MCF 10A (cell line): ENCODE measurements at regions not wholly inside any gene's neighbourhood (a gene's known extent, or its start where the extent isn't known, plus 50 kb on each side); places are given as distances from the start of the nearest gene placed in this dataset.

Experiments used
- BruUV-seq: library from RNA; stranded (reverse); fragments of 400-500 nt; replicated peaks from 2 replicates; lab custom pipeline; 2021; lab: Mats Ljungman, UMichigan
- CTCF ChIA-PET: fragments of 300-600 bp; sonication (Branson Sonifier 250); formaldehyde crosslinking; extraction: SDS; loops from one replicate; lab custom pipeline; 2021; ENCODE audit warnings: antibody characterized with exemption, inconsistent platforms; lab: Yijun Ruan, JAX
- POLR2A ChIA-PET: fragments of 300-600, 350-650 bp; sonication (Branson Sonifier 250); formaldehyde crosslinking; extraction: SDS; loops from one replicate; lab custom pipeline; 2020; ENCODE audit warnings: antibody characterized with exemption, inconsistent platforms; lab: Yijun Ruan, JAX
- DNase-seq: peaks from one replicate; pipeline ENCODE4 v3.0.0-alpha.2; 2018; ENCODE audit not compliant: unreplicated experiment
- H3K27ac Mint-ChIP-seq: one replicate; pipeline ENCODE4 v1.8.0; 2022; ENCODE audit warnings: mild to moderate bottlenecking, low read depth, mixed read lengths; ENCODE audit not compliant: unreplicated experiment
- H3K27me3 Mint-ChIP-seq: one replicate; pipeline ENCODE4 v1.8.0; 2022; ENCODE audit warnings: mixed read lengths; ENCODE audit not compliant: insufficient read depth, unreplicated experiment
- H3K36me3 Mint-ChIP-seq: one replicate; pipeline ENCODE4 v1.8.0; 2022; ENCODE audit warnings: mild to moderate bottlenecking, moderate library complexity, mixed read lengths; ENCODE audit not compliant: insufficient read depth, unreplicated experiment
- H3K4me1 Mint-ChIP-seq: one replicate; pipeline ENCODE4 v1.8.0; 2022; ENCODE audit warnings: mixed read lengths; ENCODE audit not compliant: insufficient read depth, unreplicated experiment
- H3K4me3 Mint-ChIP-seq: one replicate; pipeline ENCODE4 v1.8.0; 2022; ENCODE audit warnings: mild to moderate bottlenecking, moderate library complexity, mixed read lengths; ENCODE audit not compliant: unreplicated experiment
- H3K9me3 Mint-ChIP-seq: one replicate; pipeline ENCODE4 v1.8.0; 2022; ENCODE audit warnings: mixed read lengths; ENCODE audit not compliant: unreplicated experiment
- CTCF ChIP-seq: fragments of 200-600 bp; IDR thresholded peaks from one replicate; pipeline ENCODE4 v1.8.0; 2022; ENCODE audit warnings: antibody characterized with exemption, mild to moderate bottlenecking; ENCODE audit not compliant: unreplicated experiment
- intact Hi-C: fragments of 100-400 bp; cut with micrococcal nuclease; formaldehyde crosslinking; loops from 2 replicates; pipeline ENCODE4 v1.14.1; 2022

GRCh38 chr13:21868823-21869222, 197.9 kb downstream of the FGF9 start:
- ChIA-PET POLR2A (no interaction called here), CTCF (interaction anchor here (1.3 kb wide), 1 partner anchor 65 kb away, joined by 4 read pairs; no protein-coding TSS in a partner anchor)
- Mint-ChIP-seq H3K4me3 (no peak overlapping the region), H3K36me3 (no peaks in the 10 kb centered on the region), H3K9me3 (peaks cover 14% of the 10 kb centered on the region), H3K4me1 (peaks cover 8% of the 10 kb centered on the region), H3K27ac (no peak overlapping the region), H3K27me3 (no peaks in the 10 kb centered on the region)
- TF ChIP-seq CTCF, result no peak
- no TSS peak for BruUV-seq
- no peak for DNase-seq
- intact Hi-C loops, result no loop called here

GRCh38 chr13:21871382-21871781, 200.5 kb downstream of the FGF9 start:
- ChIA-PET CTCF (interaction anchor here (0.6 kb wide), 1 partner anchor 22 kb away, joined by 3 read pairs; no protein-coding TSS in a partner anchor), POLR2A (interaction anchor here (1.5 kb wide), 1 partner anchor 13 kb away, joined by 5 read pairs; no protein-coding TSS in a partner anchor)
- Mint-ChIP-seq H3K9me3 (no peaks in the 10 kb centered on the region), H3K27ac (no peak overlapping the region), H3K4me1 (peaks cover 8% of the 10 kb centered on the region), H3K36me3 (no peaks in the 10 kb centered on the region), H3K27me3 (no peaks in the 10 kb centered on the region), H3K4me3 (no peak overlapping the region)
- no TSS peak for BruUV-seq
- intact Hi-C loops, result no loop called here
- no peak for DNase-seq
- no peak for TF ChIP-seq CTCF

GRCh38 chr13:21871919-21872318, 201.0 kb downstream of the FGF9 start:
- Mint-ChIP-seq H3K36me3 (no peaks in the 10 kb centered on the region), H3K27ac (no peak overlapping the region), H3K9me3 (no peaks in the 10 kb centered on the region), H3K4me3 (no peak overlapping the region), H3K4me1 (peaks cover 8% of the 10 kb centered on the region), H3K27me3 (no peaks in the 10 kb centered on the region)
- ChIA-PET POLR2A (interaction anchor here (1.5 kb wide), 1 partner anchor 12 kb away, joined by 5 read pairs; no protein-coding TSS in a partner anchor), CTCF (interaction anchor here (0.6 to 1.6 kb wide), 2 partner anchors 213 to 321 kb away, joined by 3 to 4 read pairs; no protein-coding TSS in a partner anchor)
- intact Hi-C loops, result no loop called here
- no peak for DNase-seq
- BruUV-seq, result no TSS peak
- no peak for TF ChIP-seq CTCF

- CTCF ChIA-PET, result interaction anchor here (1.6 kb wide), 1 partner anchor 212 kb away, joined by 4 read pairs; no protein-coding TSS in a partner anchor
- TF ChIP-seq CTCF, result no peak
- BruUV-seq, result no TSS peak
- no peak for DNase-seq
- Mint-ChIP-seq H3K4me1 (peaks cover 8% of the 10 kb centered on the region), H3K27ac (no peak overlapping the region), H3K4me3 (no peak overlapping the region), H3K36me3 (no peaks in the 10 kb centered on the region), H3K27me3 (no peaks in the 10 kb centered on the region), H3K9me3 (no peaks in the 10 kb centered on the region)
- intact Hi-C loops, result no loop called here
- POLR2A ChIA-PET, result interaction anchor here (1.0 kb wide), 1 partner anchor 51 kb away, joined by 4 read pairs; no protein-coding TSS in a partner anchor
Observed at GRCh38 chr13:21872795-21873194, 201.9 kb downstream of the FGF9 start.
